RWPE2 (cell line): ENCODE measurements at regions not wholly inside any gene's neighbourhood (a gene's known extent, or its start where the extent isn't known, plus 50 kb on each side); places are given as distances from the start of the nearest gene placed in this dataset.

Experiments used
- ATAC-seq: fragments of 200-7000 bp; cut with Tn5 transposase; 3 replicates; pipeline ENCODE4 v1.9.1; 2021; ENCODE audit warnings: low read depth
- DNase-seq: peaks from one replicate; pipeline ENCODE4 v3.0.0-alpha.2; 2020; ENCODE audit warnings: low spot score
- H3K27ac ChIP-seq: fragments of 450-650 bp; 2 replicates; pipeline ENCODE4 v1.5.1; 2017; ENCODE audit warnings: mild to moderate bottlenecking; ENCODE audit not compliant: poor library complexity, severe bottlenecking
- H3K27me3 ChIP-seq: fragments of 250-450 bp; sonication (Bioruptor Pico); 2 replicates; pipeline ENCODE4 v1.5.1; 2021; ENCODE audit warnings: mild to moderate bottlenecking, moderate library complexity; ENCODE audit not compliant: insufficient read depth, poor library complexity, severe bottlenecking
- H3K36me3 ChIP-seq: fragments of 250-450 bp; sonication (Bioruptor Pico); 2 replicates; pipeline ENCODE4 v1.5.1; 2020; ENCODE audit warnings: low read depth, mild to moderate bottlenecking, moderate library complexity
- H3K4me1 ChIP-seq: fragments of 250-450 bp; sonication (Bioruptor Pico); 2 replicates; pipeline ENCODE4 v1.5.1; 2021; ENCODE audit warnings: mild to moderate bottlenecking, moderate library complexity; ENCODE audit not compliant: insufficient read depth, poor library complexity, severe bottlenecking
- H3K4me3 ChIP-seq: fragments of 250-450 bp; sonication (Bioruptor Pico); 2 replicates; pipeline ENCODE4 v1.5.1; 2021; ENCODE audit warnings: mild to moderate bottlenecking, moderate library complexity; ENCODE audit not compliant: severe bottlenecking
- H3K9me3 ChIP-seq: fragments of 250-450 bp; sonication (Bioruptor Pico); 2 replicates; pipeline ENCODE4 v1.5.1; 2021; ENCODE audit warnings: mild to moderate bottlenecking, moderate library complexity; ENCODE audit not compliant: severe bottlenecking
- TF ChIP-seq, protein P1 (sequence below): fragments of 450-650 bp; IDR thresholded peaks from one replicate; pipeline ENCODE4 v1.5.1; 2017; ENCODE audit warnings: mild to moderate bottlenecking, moderate library complexity; ENCODE audit not compliant: poor library complexity, severe bottlenecking

DNA sequence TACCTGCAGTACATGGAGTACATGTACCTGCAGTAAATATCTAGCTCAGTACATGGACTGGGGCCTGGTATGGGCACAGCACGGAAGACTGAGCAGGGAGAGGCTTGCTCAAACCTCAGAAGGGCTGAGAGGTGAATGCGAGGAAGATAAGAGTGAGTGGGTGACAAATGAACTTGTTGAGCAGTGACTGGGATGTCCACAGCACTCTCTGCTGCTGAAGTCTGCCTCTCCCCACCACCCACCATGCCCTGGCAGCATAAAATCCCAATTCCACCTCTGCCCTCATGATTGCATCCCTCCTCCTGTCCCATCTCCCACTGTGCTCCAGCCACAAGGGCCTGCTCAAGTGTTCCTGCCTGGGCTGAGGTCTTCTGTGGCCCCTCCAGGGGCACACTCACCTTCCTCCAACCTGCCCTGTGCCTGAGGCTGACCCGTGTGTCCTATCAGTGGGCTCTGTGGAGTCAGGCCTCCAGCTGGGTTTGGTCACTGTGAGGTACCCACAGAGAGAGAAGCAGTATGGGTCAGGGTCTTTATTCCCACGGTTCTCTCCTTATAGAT, 114.2 kb downstream of the FOXD2 start:
- H3K9me3 ChIP-seq: no peaks in the 10 kb centered on the region
- H3K36me3 ChIP-seq: no peaks in the 10 kb centered on the region
- no peak; the same call in 2 of the 3 replicates for ATAC-seq
- H3K27me3 ChIP-seq: no peaks in the 10 kb centered on the region
- no peak overlapping the region for H3K27ac ChIP-seq
- no peak overlapping the region for H3K4me3 ChIP-seq
- TF ChIP-seq, protein P1, sequence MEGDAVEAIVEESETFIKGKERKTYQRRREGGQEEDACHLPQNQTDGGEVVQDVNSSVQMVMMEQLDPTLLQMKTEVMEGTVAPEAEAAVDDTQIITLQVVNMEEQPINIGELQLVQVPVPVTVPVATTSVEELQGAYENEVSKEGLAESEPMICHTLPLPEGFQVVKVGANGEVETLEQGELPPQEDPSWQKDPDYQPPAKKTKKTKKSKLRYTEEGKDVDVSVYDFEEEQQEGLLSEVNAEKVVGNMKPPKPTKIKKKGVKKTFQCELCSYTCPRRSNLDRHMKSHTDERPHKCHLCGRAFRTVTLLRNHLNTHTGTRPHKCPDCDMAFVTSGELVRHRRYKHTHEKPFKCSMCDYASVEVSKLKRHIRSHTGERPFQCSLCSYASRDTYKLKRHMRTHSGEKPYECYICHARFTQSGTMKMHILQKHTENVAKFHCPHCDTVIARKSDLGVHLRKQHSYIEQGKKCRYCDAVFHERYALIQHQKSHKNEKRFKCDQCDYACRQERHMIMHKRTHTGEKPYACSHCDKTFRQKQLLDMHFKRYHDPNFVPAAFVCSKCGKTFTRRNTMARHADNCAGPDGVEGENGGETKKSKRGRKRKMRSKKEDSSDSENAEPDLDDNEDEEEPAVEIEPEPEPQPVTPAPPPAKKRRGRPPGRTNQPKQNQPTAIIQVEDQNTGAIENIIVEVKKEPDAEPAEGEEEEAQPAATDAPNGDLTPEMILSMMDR: no peak
- H3K4me1 ChIP-seq: no peaks in the 10 kb centered on the region
- no peak for DNase-seq

DNA sequence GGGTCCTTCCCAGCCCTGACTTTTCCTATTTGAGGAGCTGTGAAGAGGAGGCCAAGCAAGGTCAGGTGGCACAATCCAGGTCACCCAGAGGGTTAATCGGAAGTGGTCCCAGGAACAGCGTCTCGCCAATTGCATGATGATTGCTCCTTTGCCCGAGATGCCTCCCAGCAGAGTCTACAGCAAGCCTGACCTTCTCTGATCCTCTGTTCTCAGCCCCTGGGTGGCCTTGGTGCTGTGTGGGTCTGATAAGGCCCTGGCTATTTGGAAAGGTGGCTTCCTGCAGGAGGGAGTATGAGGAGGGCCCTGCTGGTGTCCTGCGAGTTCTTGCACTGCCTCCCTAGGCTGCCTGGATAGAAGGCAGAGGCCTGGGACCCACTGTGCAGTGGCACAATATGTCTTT, 116.2 kb downstream of the FOXD2 start:
- Histone ChIP-seq H3K27me3 (no peaks in the 10 kb centered on the region), H3K4me3 (no peak overlapping the region), H3K9me3 (no peaks in the 10 kb centered on the region), H3K27ac (no peak overlapping the region), H3K36me3 (no peaks in the 10 kb centered on the region), H3K4me1 (peaks cover 3% of the 10 kb centered on the region)
- ATAC-seq (no peak), DNase-seq (no peak)
- TF ChIP-seq, protein P1: no peak

DNA sequence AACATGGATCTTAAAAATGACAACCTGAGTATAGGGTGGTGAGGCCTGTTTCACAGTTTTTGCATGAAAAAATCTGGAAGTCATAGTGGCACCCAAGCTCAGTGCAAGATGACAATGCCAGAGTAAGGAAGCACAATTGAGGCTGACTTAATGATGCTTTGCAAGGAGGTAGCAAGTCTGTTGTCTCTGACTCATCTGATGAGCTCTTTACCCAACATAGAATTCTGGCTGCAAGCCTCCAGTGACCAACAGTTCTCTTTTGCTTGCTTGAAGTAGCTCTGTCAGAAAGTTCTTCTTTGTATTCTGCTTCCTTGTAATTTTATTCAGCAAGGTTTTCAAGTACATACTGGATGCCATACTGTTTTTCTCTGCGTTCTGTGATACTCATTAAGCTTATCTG, 117.1 kb downstream of the FOXD2 start:
- TF ChIP-seq, protein P1: no peak
- no peaks in the 10 kb centered on the region for H3K9me3 ChIP-seq
- H3K27me3 ChIP-seq: no peaks in the 10 kb centered on the region
- H3K36me3 ChIP-seq: no peaks in the 10 kb centered on the region
- ATAC-seq: no peak
- H3K4me3 ChIP-seq: no peak overlapping the region
- no peak overlapping the region for H3K27ac ChIP-seq
- DNase-seq: no peak
- peaks cover 3% of the 10 kb centered on the region for H3K4me1 ChIP-seq

DNA sequence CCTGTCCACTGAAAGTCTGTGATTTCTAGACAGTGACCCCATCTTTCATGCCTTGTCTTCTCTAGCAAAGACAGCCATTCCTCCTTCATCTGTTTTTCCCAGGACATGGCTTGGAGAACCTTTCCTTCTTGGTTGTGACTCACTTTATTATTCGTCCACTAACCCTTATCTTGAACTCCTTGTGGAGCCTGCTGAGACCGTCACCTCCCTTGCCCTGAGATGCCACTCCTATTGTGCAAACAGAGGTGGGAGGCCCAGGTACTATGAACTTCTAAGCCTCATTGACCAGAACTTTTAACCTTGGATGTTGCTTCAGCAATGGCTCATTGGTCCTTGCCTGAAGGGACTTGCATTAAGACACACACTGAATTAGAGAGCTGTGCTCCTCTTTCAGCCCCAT, 117.5 kb downstream of the FOXD2 start:
- DNase-seq: no peak
- Histone ChIP-seq H3K4me1 (peaks cover 3% of the 10 kb centered on the region), H3K9me3 (no peaks in the 10 kb centered on the region), H3K27me3 (no peaks in the 10 kb centered on the region), H3K27ac (no peak overlapping the region), H3K36me3 (no peaks in the 10 kb centered on the region), H3K4me3 (no peak overlapping the region)
- TF ChIP-seq, protein P1: no peak
- no peak for ATAC-seq

DNA sequence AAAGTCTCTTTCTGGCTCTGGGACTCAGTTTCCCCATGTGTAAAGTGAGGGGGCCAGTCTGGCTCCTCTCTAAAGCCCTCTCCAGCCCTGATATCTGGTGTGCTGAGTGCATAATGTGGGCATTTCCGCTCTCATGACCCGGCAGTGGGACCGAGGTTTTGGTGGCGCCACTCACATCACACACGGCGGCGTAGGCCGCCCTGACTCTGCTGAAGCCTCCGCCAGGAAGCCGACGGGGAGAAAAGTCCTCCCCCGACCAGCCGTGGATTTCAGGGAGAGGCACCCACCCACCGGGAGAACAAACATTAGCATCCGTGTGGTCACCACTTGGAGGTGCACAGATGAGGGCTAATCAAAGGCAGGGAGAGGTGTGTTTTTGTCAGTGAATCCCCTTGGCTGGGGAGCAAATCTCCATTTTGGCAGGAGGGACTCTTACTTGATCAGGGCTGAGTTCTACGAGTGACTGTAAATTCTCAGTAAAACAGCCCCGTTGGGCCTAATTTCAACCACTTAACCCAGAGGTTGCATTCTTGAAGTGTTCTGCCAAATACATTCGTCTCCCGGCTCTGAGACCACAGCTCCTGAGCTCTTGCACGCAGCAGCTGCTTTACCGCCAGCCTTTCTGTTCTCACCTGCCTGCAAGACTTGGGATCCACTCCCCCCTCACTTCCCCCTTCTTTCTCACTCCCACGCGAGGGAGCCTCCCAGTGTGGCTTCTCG, 118.2 kb downstream of the FOXD2 start:
- Histone ChIP-seq H3K36me3 (no peaks in the 10 kb centered on the region), H3K4me3 (no peak overlapping the region), H3K27ac (no peak overlapping the region), H3K4me1 (peaks cover 4% of the 10 kb centered on the region), H3K27me3 (no peaks in the 10 kb centered on the region), H3K9me3 (no peaks in the 10 kb centered on the region)
- TF ChIP-seq, protein P1: no peak
- DNase-seq (no peak), ATAC-seq (no peak)
